Activated T-helper 2 cell treated with anti-CD3 and anti-CD28 coated beads, Interferon-gamma antibody, Interleukin-2, Interleukin-4, amounts not matched to agents 10 μg/mL and 5 μg/mL and 100 μg/mL, durations not matched to agents 14 hours and 24 hours and 36 hours (primary cell): ENCODE measurements at regions not wholly inside any gene's neighbourhood (a gene's known extent, or its start where the extent isn't known, plus 50 kb on each side); places are given as distances from the start of the nearest gene placed in this dataset.
"Not testable (repeated sequence)": the region's sequence is repeated elsewhere in the genome, so short reads cannot be mapped to it uniquely, and the experiment has no call there.

Source experiments
- DNase-seq: peaks from one replicate; pipeline ENCODE4 v3.0.0; 2021; ENCODE audit warnings: low spot score
- H3K27ac Mint-ChIP-seq: one replicate; pipeline ENCODE4 v1.8.0; 2021; ENCODE audit warnings: mixed read lengths
- H3K27me3 Mint-ChIP-seq: one replicate; pipeline ENCODE4 v1.8.0; 2021; ENCODE audit warnings: low read depth, mixed read lengths
- H3K36me3 Mint-ChIP-seq: one replicate; pipeline ENCODE4 v1.8.0; 2021; ENCODE audit warnings: low read depth, mixed read lengths
- H3K4me1 Mint-ChIP-seq: one replicate; pipeline ENCODE4 v1.8.0; 2021; ENCODE audit warnings: low read depth, mixed read lengths
- H3K4me3 Mint-ChIP-seq: one replicate; pipeline ENCODE4 v1.8.0; 2021; ENCODE audit warnings: low read depth, mild to moderate bottlenecking, moderate library complexity, mixed read lengths
- H3K9me3 Mint-ChIP-seq: one replicate; pipeline ENCODE4 v1.8.0; 2021; ENCODE audit warnings: mixed read lengths
- intact Hi-C: fragments of 100-400 bp; cut with micrococcal nuclease; formaldehyde crosslinking; loops from one replicate; pipeline ENCODE4 v1.15.1; 2023

GRCh38 chr14:40010961-40011360 is 578.7 kb upstream of the FBXO33 start:
- Mint-ChIP-seq H3K4me1 (no peaks in the 10 kb centered on the region), H3K9me3 (peaks cover 15% of the 10 kb centered on the region), H3K27ac (no peak overlapping the region), H3K36me3 (no peaks in the 10 kb centered on the region), H3K4me3 (no peak overlapping the region), H3K27me3 (no peaks in the 10 kb centered on the region)
- intact Hi-C loops = no loop called here
- DNase-seq = no peak

GRCh38 chr14:40009771-40010170 is 577.5 kb upstream of the FBXO33 start:
- Mint-ChIP-seq H3K27ac (no peak overlapping the region), H3K9me3 (peaks cover 23% of the 10 kb centered on the region), H3K27me3 (no peaks in the 10 kb centered on the region), H3K4me1 (no peaks in the 10 kb centered on the region), H3K36me3 (no peaks in the 10 kb centered on the region), H3K4me3 (no peak overlapping the region)
- intact Hi-C loops = no loop called here
- DNase-seq = no peak

GRCh38 chr14:40008345-40008744 is 576.1 kb upstream of the FBXO33 start:
- peaks cover 23% of the 10 kb centered on the region for H3K9me3 Mint-ChIP-seq
- DNase-seq, H3K36me3 Mint-ChIP-seq, H3K4me1 Mint-ChIP-seq, H3K27me3 Mint-ChIP-seq, H3K4me3 Mint-ChIP-seq, intact Hi-C loops, H3K27ac Mint-ChIP-seq: not testable (repeated sequence)

GRCh38 chr14:40004871-40005500 is 572.8 kb upstream of the FBXO33 start:
- H3K36me3 Mint-ChIP-seq = no peaks in the 10 kb centered on the region
- no peaks in the 10 kb centered on the region for H3K27me3 Mint-ChIP-seq
- H3K27ac Mint-ChIP-seq = no peak overlapping the region
- no peak overlapping the region for H3K4me3 Mint-ChIP-seq
- no peaks in the 10 kb centered on the region for H3K4me1 Mint-ChIP-seq
- peaks cover 13% of the 10 kb centered on the region for H3K9me3 Mint-ChIP-seq
- DNase-seq = no peak
- intact Hi-C loops = no loop called here

GRCh38 chr14:40003773-40004172 is 571.5 kb upstream of the FBXO33 start:
- Mint-ChIP-seq H3K36me3 (no peaks in the 10 kb centered on the region), H3K27ac (no peak overlapping the region), H3K4me3 (no peak overlapping the region), H3K27me3 (no peaks in the 10 kb centered on the region), H3K4me1 (no peaks in the 10 kb centered on the region), H3K9me3 (peaks cover 14% of the 10 kb centered on the region)
- no peak for DNase-seq
- intact Hi-C loops = no loop called here

- Mint-ChIP-seq H3K27ac (no peak overlapping the region), H3K36me3 (no peaks in the 10 kb centered on the region), H3K4me3 (no peak overlapping the region), H3K9me3 (peaks cover 14% of the 10 kb centered on the region), H3K4me1 (no peaks in the 10 kb centered on the region), H3K27me3 (no peaks in the 10 kb centered on the region)
- intact Hi-C loops = no loop called here
- no peak for DNase-seq
Observed at GRCh38 chr14:39998854-39999253, 566.6 kb upstream of the FBXO33 start.

- no peaks in the 10 kb centered on the region for H3K36me3 Mint-ChIP-seq
- no peaks in the 10 kb centered on the region for H3K4me1 Mint-ChIP-seq
- peaks cover 14% of the 10 kb centered on the region for H3K9me3 Mint-ChIP-seq
- no peak overlapping the region for H3K4me3 Mint-ChIP-seq
- intact Hi-C loops = no loop called here
- no peak for DNase-seq
- no peaks in the 10 kb centered on the region for H3K27me3 Mint-ChIP-seq
- no peak overlapping the region for H3K27ac Mint-ChIP-seq
Observed at GRCh38 chr14:39998114-39998513, 565.9 kb upstream of the FBXO33 start.

- Mint-ChIP-seq H3K27me3 (no peaks in the 10 kb centered on the region), H3K36me3 (no peaks in the 10 kb centered on the region), H3K9me3 (peaks cover 8% of the 10 kb centered on the region), H3K4me3 (no peak overlapping the region), H3K27ac (no peak overlapping the region), H3K4me1 (no peaks in the 10 kb centered on the region)
- intact Hi-C loops = no loop called here
- DNase-seq = no peak
Observed at GRCh38 chr14:39991041-39991440, 558.8 kb upstream of the FBXO33 start.

- Mint-ChIP-seq H3K36me3 (no peaks in the 10 kb centered on the region), H3K27ac (no peak overlapping the region), H3K4me1 (no peaks in the 10 kb centered on the region), H3K27me3 (no peaks in the 10 kb centered on the region), H3K4me3 (no peak overlapping the region), H3K9me3 (peaks cover 3% of the 10 kb centered on the region)
- intact Hi-C loops = no loop called here
- DNase-seq = no peak
Observed at GRCh38 chr14:39988939-39989338, 556.7 kb upstream of the FBXO33 start.

- Mint-ChIP-seq H3K9me3 (no peaks in the 10 kb centered on the region), H3K27ac (no peak overlapping the region), H3K27me3 (no peaks in the 10 kb centered on the region), H3K4me1 (no peaks in the 10 kb centered on the region), H3K36me3 (no peaks in the 10 kb centered on the region), H3K4me3 (no peak overlapping the region)
- intact Hi-C loops = no loop called here
- no peak for DNase-seq
Observed at GRCh38 chr14:39984323-39984722, 552.1 kb upstream of the FBXO33 start.

GRCh38 chr14:39977198-39977597 is 545.0 kb upstream of the FBXO33 start:
- Mint-ChIP-seq H3K27me3 (no peaks in the 10 kb centered on the region), H3K36me3 (no peaks in the 10 kb centered on the region)
- intact Hi-C loops = no loop called here

GRCh38 chr14:39974036-39974435 is 541.8 kb upstream of the FBXO33 start:
- Mint-ChIP-seq H3K27ac (no peak overlapping the region), H3K27me3 (no peaks in the 10 kb centered on the region), H3K9me3 (no peaks in the 10 kb centered on the region), H3K4me1 (no peaks in the 10 kb centered on the region), H3K4me3 (no peak overlapping the region), H3K36me3 (no peaks in the 10 kb centered on the region)
- DNase-seq = no peak
- intact Hi-C loops = no loop called here

More at GRCh38 chr14:39977198-39977597, 545.0 kb upstream of the FBXO33 start:
- Mint-ChIP-seq H3K4me1 (no peaks in the 10 kb centered on the region), H3K4me3 (no peak overlapping the region), H3K9me3 (no peaks in the 10 kb centered on the region), H3K27ac (no peak overlapping the region)
- DNase-seq = no peak

- Mint-ChIP-seq H3K4me1 (no peaks in the 10 kb centered on the region), H3K36me3 (no peaks in the 10 kb centered on the region), H3K9me3 (no peaks in the 10 kb centered on the region), H3K4me3 (no peak overlapping the region), H3K27me3 (no peaks in the 10 kb centered on the region), H3K27ac (no peak overlapping the region)
- DNase-seq = no peak
- intact Hi-C loops = no loop called here
Observed at GRCh38 chr14:39972704-39973103, 540.5 kb upstream of the FBXO33 start.

- Mint-ChIP-seq H3K27me3 (no peaks in the 10 kb centered on the region), H3K27ac (no peak overlapping the region), H3K9me3 (peaks cover 9% of the 10 kb centered on the region), H3K36me3 (no peaks in the 10 kb centered on the region), H3K4me3 (no peak overlapping the region), H3K4me1 (no peaks in the 10 kb centered on the region)
- DNase-seq = no peak
- intact Hi-C loops = no loop called here
Observed at GRCh38 chr14:39967885-39968284, 535.7 kb upstream of the FBXO33 start.
